H1 (cell line): ENCODE measurements at regions not wholly inside any gene's neighbourhood (a gene's known extent, or its start where the extent isn't known, plus 50 kb on each side); places are given as distances from the start of the nearest gene placed in this dataset.

Experiments used
- CTCF ChIA-PET: fragments of 300-600 bp; sonication (Branson Sonifier 250); formaldehyde crosslinking; loops from one replicate; lab custom pipeline; 2021; ENCODE audit not compliant: partially characterized antibody; lab: Charles Lee
- POLR2A ChIA-PET: fragments of 300-600 bp; sonication (Branson Sonifier 250); formaldehyde crosslinking; loops from one replicate; lab custom pipeline; 2021; ENCODE audit warnings: inconsistent platforms; ENCODE audit not compliant: partially characterized antibody; lab: Charles Lee
- DNase-seq, 2 experiments: peaks; one replicate each; pipeline versions ENCODE4 v3.0.0 to v3.0.0-alpha.2; 2010 to 2022; ENCODE audit warnings: low spot score in 2 of 2, low read depth in 1 of 2, mixed read lengths in 1 of 2
- FAIRE-seq: peaks from 2 replicates; lab custom pipeline; 2011; peaks lifted over from hg19 to GRCh38; lab: Jason Lieb, UNC
- H2AFZ ChIP-seq: 2 replicates; pipeline ENCODE4 v1.8.1; 2012; ENCODE audit warnings: low read length, inconsistent platforms
- H2AK5ac ChIP-seq: 2 replicates; pipeline ENCODE4 v1.6.1; 2013; ENCODE audit warnings: low read depth, low read length
- H2BK120ac ChIP-seq: replicated peaks from 2 replicates; pipeline ENCODE3; 2013; ENCODE audit warnings: low read depth, low read length, inconsistent platforms
- H2BK12ac ChIP-seq: 2 replicates; pipeline ENCODE4 v1.6.1; 2013; ENCODE audit warnings: low read depth, low read length
- H2BK15ac ChIP-seq: 2 replicates; pipeline ENCODE4 v1.6.1; 2013; ENCODE audit warnings: low read length
- H2BK20ac ChIP-seq: 2 replicates; pipeline ENCODE4 v1.6.1; 2013; ENCODE audit warnings: low read length
- H2BK5ac ChIP-seq: 2 replicates; pipeline ENCODE4 v1.6.1; 2013; ENCODE audit warnings: low read depth, low read length
- H3K14ac ChIP-seq: 2 replicates; pipeline ENCODE4 v1.6.1; 2013; ENCODE audit warnings: inconsistent platforms; ENCODE audit not compliant: insufficient read length
- H3K18ac ChIP-seq: 2 replicates; pipeline ENCODE4 v1.6.1; 2013; ENCODE audit warnings: low read length; ENCODE audit errors: extremely low read depth
- H3K23ac ChIP-seq: 2 replicates; pipeline ENCODE4 v1.6.1; 2013; ENCODE audit warnings: inconsistent platforms; ENCODE audit not compliant: insufficient read length
- H3K23me2 ChIP-seq: 2 replicates; pipeline ENCODE4 v1.6.1; 2013; ENCODE audit warnings: low read depth, low read length
- H3K27ac ChIP-seq: 2 replicates; pipeline ENCODE4 v1.6.1; 2011; ENCODE audit warnings: low read depth, low read length, inconsistent platforms
- H3K27me3 ChIP-seq, 4 experiments: replicated peaks in 1 of 4; 1 replicate in 1 of 4; 2 replicates in 3 of 4; pipeline versions ENCODE4 v1.6.1 to v1.8.1; 2011 to 2013; ENCODE audit warnings: low read length in 3 of 4, mild to moderate bottlenecking in 3 of 4, inconsistent platforms in 2 of 4, mixed read lengths in 2 of 4, moderate library complexity in 1 of 4; ENCODE audit not compliant: control insufficient read depth in 3 of 4, insufficient read depth in 3 of 4; ENCODE audit errors: extremely low read depth in 1 of 4
- H3K36me3 ChIP-seq, 4 experiments: 2 replicates each; pipeline versions ENCODE4 v1.6.1 to v1.8.1; 2011 to 2013; ENCODE audit warnings: mild to moderate bottlenecking in 4 of 4, low read length in 3 of 4, moderate library complexity in 2 of 4, control low read depth in 1 of 4, inconsistent platforms in 1 of 4; ENCODE audit not compliant: insufficient read depth in 4 of 4, control insufficient read depth in 2 of 4
- H3K4ac ChIP-seq: replicated peaks from 2 replicates; pipeline ENCODE3; 2013; ENCODE audit warnings: low read length, low read depth, mixed read lengths, inconsistent platforms; ENCODE audit not compliant: insufficient read length
- H3K4me1 ChIP-seq, 4 experiments: replicated peaks in 1 of 4; 1 replicate in 1 of 4; 2 replicates in 3 of 4; pipeline versions ENCODE4 v1.6.1 to v1.8.1; 2011 to 2013; ENCODE audit warnings: low read length in 3 of 4, inconsistent platforms in 2 of 4, mixed read lengths in 1 of 4; ENCODE audit not compliant: insufficient read depth in 4 of 4, control insufficient read depth in 3 of 4
- H3K4me2 ChIP-seq, 2 experiments: 2 replicates each; pipeline versions ENCODE4 v1.6.1 to v1.8.1; 2011 to 2013; ENCODE audit warnings: low read depth in 2 of 2, low read length in 2 of 2, control low read depth in 1 of 2, inconsistent platforms in 1 of 2, mild to moderate bottlenecking in 1 of 2; ENCODE audit not compliant: insufficient read depth in 1 of 2
- H3K4me3 ChIP-seq, 4 experiments: fragments of 200-600, 300-600 bp in 1 of 4; sonication (generic), shearing (Covaris generic), sonication (Bioruptor Twin) in 1 of 4; 2 replicates each; pipeline versions ENCODE4 v1.5.1 to v1.8.1; 2011 to 2016; ENCODE audit warnings: low read length in 4 of 4, low read depth in 3 of 4, control low read depth in 2 of 4, inconsistent platforms in 2 of 4, mild to moderate bottlenecking in 2 of 4, mixed read lengths in 1 of 4, moderate library complexity in 1 of 4; ENCODE audit not compliant: insufficient read depth in 2 of 4; ENCODE audit errors: extremely low read depth in 1 of 4
- H3K56ac ChIP-seq: replicated peaks from 2 replicates; pipeline ENCODE3; 2013; ENCODE audit warnings: low read depth, mild to moderate bottlenecking, mixed read lengths, low read length, inconsistent platforms; ENCODE audit not compliant: insufficient read length
- H3K79me1 ChIP-seq: 2 replicates; pipeline ENCODE4 v1.6.1; 2013; ENCODE audit warnings: low read depth, low read length, control low read depth
- H3K79me2 ChIP-seq, 2 experiments: 2 replicates each; pipeline versions ENCODE4 v1.6.1 to v1.8.1; 2012 to 2013; ENCODE audit warnings: low read length in 2 of 2, mild to moderate bottlenecking in 2 of 2, inconsistent platforms in 1 of 2; ENCODE audit not compliant: insufficient read depth in 2 of 2, control insufficient read depth in 1 of 2
- H3K9ac ChIP-seq, 4 experiments: replicated peaks in 1 of 4; 1 replicate in 1 of 4; 2 replicates in 3 of 4; pipeline versions ENCODE4 v1.6.1 to v1.8.1; 2011 to 2013; ENCODE audit warnings: low read depth in 3 of 4, low read length in 3 of 4, control low read depth in 2 of 4, mild to moderate bottlenecking in 2 of 4, moderate library complexity in 2 of 4, inconsistent platforms in 1 of 4; ENCODE audit errors: extremely low read depth in 1 of 4
- H3K9me3 ChIP-seq, 2 experiments: 2 replicates each; pipeline versions ENCODE4 v1.6.1 to v1.8.1; 2012 to 2013; ENCODE audit warnings: mild to moderate bottlenecking in 2 of 2, moderate library complexity in 2 of 2, control low read depth in 1 of 2, inconsistent platforms in 1 of 2, low read depth in 1 of 2, low read length in 1 of 2, mixed read lengths in 1 of 2; ENCODE audit not compliant: insufficient read depth in 2 of 2
- H4K20me1 ChIP-seq, 2 experiments: replicated peaks in 1 of 2; 2 replicates each; pipeline versions ENCODE3 to v1.8.1; 2011 to 2013; ENCODE audit warnings: inconsistent platforms in 2 of 2, low read length in 2 of 2, mild to moderate bottlenecking in 1 of 2; ENCODE audit not compliant: insufficient read depth in 2 of 2, control insufficient read depth in 1 of 2
- H4K5ac ChIP-seq: 2 replicates; pipeline ENCODE4 v1.6.1; 2013; ENCODE audit warnings: low read length, low read depth, mixed read lengths, inconsistent platforms; ENCODE audit not compliant: insufficient read length
- H4K8ac ChIP-seq: 2 replicates; pipeline ENCODE4 v1.8.0; 2013; ENCODE audit warnings: mild to moderate bottlenecking, moderate library complexity, low read length, inconsistent platforms; ENCODE audit not compliant: insufficient read depth; ENCODE audit errors: extremely low read depth
- H4K91ac ChIP-seq: replicated peaks from 2 replicates; pipeline ENCODE3; 2013; ENCODE audit warnings: low read length, mixed read lengths, inconsistent platforms; ENCODE audit not compliant: insufficient read length
- WGBS, 2 experiments: shearing (Covaris generic) in 1 of 2; methylation state at CpG; one replicate each; pipeline versions ENCODE4 v1.1.6 to v1.1.7; 2013 to 2015; ENCODE audit warnings: low lambda C conversion rate in 2 of 2, mixed read lengths in 2 of 2, inconsistent platforms in 1 of 2, low coverage in 1 of 2, missing lambda C conversion rate in 1 of 2; ENCODE audit not compliant: insufficient replicate concordance in 2 of 2, insufficient coverage in 1 of 2, insufficient read length in 1 of 2; ENCODE audit errors: extremely low coverage in 1 of 2, missing lambda C conversion rate in 1 of 2; 5-methylcytosine and 5-hydroxymethylcytosine counted together

- no peak overlapping the region for H4K8ac ChIP-seq
- CTCF ChIA-PET: interaction anchor here (0.7 kb wide), 1 partner anchor 40 kb away, joined by 4 read pairs; no protein-coding TSS in a partner anchor
- no peak overlapping the region for H2BK120ac ChIP-seq
- H3K9ac ChIP-seq: no peak overlapping the region
- H4K20me1 ChIP-seq: no peaks in the 10 kb centered on the region
- H3K4me2 ChIP-seq: no peak overlapping the region
- H3K18ac ChIP-seq: no peak overlapping the region
- H2AK5ac ChIP-seq: no peak overlapping the region
- no peak overlapping the region for H3K27ac ChIP-seq
- H2BK20ac ChIP-seq: no peak overlapping the region; the same call in 1 of the 2 replicates
- H3K79me1 ChIP-seq: no peaks in the 10 kb centered on the region
- no peaks in the 10 kb centered on the region for H3K36me3 ChIP-seq
- peaks cover 0 to 1% (median 0%) of the 10 kb centered on the region in 4 experiments; a peak in 1 of 7 replicates for H3K4me1 ChIP-seq
- no peak overlapping the region for H3K56ac ChIP-seq
- no peak overlapping the region for H3K4ac ChIP-seq
- no peak overlapping the region for H3K23ac ChIP-seq
- no peak overlapping the region for H2BK5ac ChIP-seq
- WGBS, 2 experiments: 94% methylated on average over 12 of the region's 12 CpGs; no CpG with 5 or more reads in 1 of the 2 experiments
- no peak overlapping the region for H4K5ac ChIP-seq
- FAIRE-seq: no peak
- no peaks in the 10 kb centered on the region for H3K9me3 ChIP-seq
- POLR2A ChIA-PET: interaction anchor here (0.7 kb wide), 1 partner anchor 13 kb away, joined by 3 read pairs; no protein-coding TSS in a partner anchor
- H3K79me2 ChIP-seq: no peaks in the 10 kb centered on the region
- H2BK15ac ChIP-seq: no peak overlapping the region
- no peak overlapping the region for H2AFZ ChIP-seq
- H4K91ac ChIP-seq: no peak overlapping the region
- H3K14ac ChIP-seq: no peak overlapping the region
- no peak overlapping the region for H2BK12ac ChIP-seq
- DNase-seq: no peak
- H3K27me3 ChIP-seq: no peaks in the 10 kb centered on the region
- H3K23me2 ChIP-seq: no peaks in the 10 kb centered on the region
- H3K4me3 ChIP-seq: no peak overlapping the region
These were observed 569.7 kb upstream of the SLITRK6 start for GRCh38 chr13:86368924-86369323.
